ENCODE measurements at regions not wholly inside any gene's neighbourhood (a gene's known extent, or its start where the extent isn't known, plus 50 kb on each side); places are given as distances from the start of the nearest gene placed in this dataset.
"Not testable (repeated sequence)": the region's sequence is repeated elsewhere in the genome, so short reads cannot be mapped to it uniquely, and the experiment has no call there.

- Histone ChIP-seq H3K9me3 (ENCODE audit: control insufficient read depth, insufficient read depth, low read length) (no peaks in the 10 kb centered on the region), H3K27me3 (ENCODE audit: control insufficient read depth, insufficient read depth, low read length) (no peaks in the 10 kb centered on the region), H3K27ac (ENCODE audit: low read depth, low read length) (no peak overlapping the region), H3K4me3 (ENCODE audit: low read depth, low read length) (no peak overlapping the region)
- ChIA-PET CTCF (no interaction called here), POLR2A (no interaction called here)
- TF ChIP-seq, protein P1, sequence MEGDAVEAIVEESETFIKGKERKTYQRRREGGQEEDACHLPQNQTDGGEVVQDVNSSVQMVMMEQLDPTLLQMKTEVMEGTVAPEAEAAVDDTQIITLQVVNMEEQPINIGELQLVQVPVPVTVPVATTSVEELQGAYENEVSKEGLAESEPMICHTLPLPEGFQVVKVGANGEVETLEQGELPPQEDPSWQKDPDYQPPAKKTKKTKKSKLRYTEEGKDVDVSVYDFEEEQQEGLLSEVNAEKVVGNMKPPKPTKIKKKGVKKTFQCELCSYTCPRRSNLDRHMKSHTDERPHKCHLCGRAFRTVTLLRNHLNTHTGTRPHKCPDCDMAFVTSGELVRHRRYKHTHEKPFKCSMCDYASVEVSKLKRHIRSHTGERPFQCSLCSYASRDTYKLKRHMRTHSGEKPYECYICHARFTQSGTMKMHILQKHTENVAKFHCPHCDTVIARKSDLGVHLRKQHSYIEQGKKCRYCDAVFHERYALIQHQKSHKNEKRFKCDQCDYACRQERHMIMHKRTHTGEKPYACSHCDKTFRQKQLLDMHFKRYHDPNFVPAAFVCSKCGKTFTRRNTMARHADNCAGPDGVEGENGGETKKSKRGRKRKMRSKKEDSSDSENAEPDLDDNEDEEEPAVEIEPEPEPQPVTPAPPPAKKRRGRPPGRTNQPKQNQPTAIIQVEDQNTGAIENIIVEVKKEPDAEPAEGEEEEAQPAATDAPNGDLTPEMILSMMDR (IDR thresholded peaks at IDR 0.05; ENCODE audit: low read depth, low read length), result no peak
- no peak for DNase-seq (ENCODE audit: low read depth, low spot score)
Measured at GRCh38 chr12:83753205-83753604, 1066.5 kb downstream of the TMTC2 start.

DNA sequence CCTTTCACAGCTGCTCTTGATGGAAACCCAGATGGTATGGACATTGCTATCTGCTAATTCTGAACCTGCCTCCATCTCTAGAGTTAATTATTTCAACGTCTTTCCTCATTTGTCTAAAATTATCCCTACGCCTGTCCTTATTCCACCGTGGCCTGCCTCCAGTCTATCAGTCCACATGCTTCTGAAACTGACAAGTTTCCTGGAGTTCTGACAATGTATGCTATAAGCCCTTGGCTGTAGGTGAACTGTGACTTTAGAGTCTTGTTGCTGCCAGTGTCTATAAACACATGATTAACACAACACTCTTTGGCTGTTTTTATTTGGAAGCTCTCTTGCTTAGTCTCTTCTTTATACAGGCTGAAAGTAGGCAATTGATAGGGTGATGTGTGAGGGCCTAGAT is 1052.9 kb downstream of the TMTC2 start:
- Histone ChIP-seq H3K27ac (ENCODE audit: low read depth, low read length) (no peak overlapping the region), H3K4me3 (ENCODE audit: low read depth, low read length) (no peak overlapping the region), H3K27me3 (ENCODE audit: control insufficient read depth, insufficient read depth, low read length) (no peaks in the 10 kb centered on the region), H3K9me3 (ENCODE audit: control insufficient read depth, insufficient read depth, low read length) (0 out of 2 replicates have a peak, but pooled peaks cover 7% of the 10 kb centered on the region)
- ChIA-PET POLR2A (no interaction called here), CTCF (no interaction called here)
- TF ChIP-seq, protein P1 (IDR thresholded peaks at IDR 0.05; ENCODE audit: low read depth, low read length), result no peak
- DNase-seq (ENCODE audit: low read depth, low spot score), result no peak

DNA sequence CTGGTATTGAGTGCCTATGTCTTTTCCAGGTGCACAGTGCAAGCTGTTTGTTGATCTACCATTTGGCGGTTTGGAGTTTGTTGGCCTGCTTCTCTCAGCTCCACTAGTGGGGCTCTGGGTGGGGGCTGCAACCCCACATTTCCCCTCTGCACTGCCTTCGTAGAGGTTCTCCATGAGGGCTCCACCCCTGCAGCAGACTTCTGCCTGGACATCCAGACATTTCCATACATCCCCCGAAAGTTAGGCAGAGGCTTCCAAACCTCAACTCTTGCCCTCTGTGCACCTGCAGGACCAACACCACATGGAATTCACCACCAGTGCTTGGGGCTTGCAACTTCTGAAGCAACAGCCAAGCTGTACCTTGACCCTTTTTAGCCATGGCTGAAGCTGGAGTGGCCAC is 1024.1 kb downstream of the TMTC2 start:
- CTCF ChIA-PET, result no interaction called here

DNA sequence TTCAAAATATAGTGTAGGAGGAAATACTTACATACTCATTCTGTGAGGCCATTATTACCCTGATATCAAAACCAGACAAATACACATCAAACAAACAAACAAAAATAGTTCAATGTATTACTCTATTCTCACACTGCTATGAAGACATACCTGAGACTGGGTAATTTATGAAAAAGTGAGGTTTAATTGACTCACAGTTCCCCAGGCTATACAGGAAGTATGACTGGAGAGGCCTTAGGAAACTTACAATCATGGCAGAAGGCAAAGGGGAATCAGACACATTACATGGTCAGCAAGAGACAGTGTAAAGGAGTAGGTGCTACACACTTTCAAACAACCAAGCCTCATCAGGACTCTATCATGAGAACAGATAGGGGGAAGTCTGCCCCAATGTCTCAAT is 1023.2 kb downstream of the TMTC2 start:
- POLR2A ChIA-PET, result no interaction called here
- DNase-seq (ENCODE audit: low read depth, low spot score), result no peak
- no peak overlapping the region for H3K27ac ChIP-seq (ENCODE audit: low read depth, low read length)
- CTCF ChIA-PET, result no interaction called here
- no peaks in the 10 kb centered on the region for H3K27me3 ChIP-seq (ENCODE audit: control insufficient read depth, insufficient read depth, low read length)
- peaks cover 19% of the 10 kb centered on the region; the same call in 1 of the 2 replicates for H3K9me3 ChIP-seq (ENCODE audit: control insufficient read depth, insufficient read depth, low read length)
- TF ChIP-seq, protein P1 (IDR thresholded peaks at IDR 0.05; ENCODE audit: low read depth, low read length), result no peak
- H3K4me3 ChIP-seq (ENCODE audit: low read depth, low read length), result no peak overlapping the region

More for the DNA sequence above, 1024.1 kb downstream of the TMTC2 start:
- POLR2A ChIA-PET, result no interaction called here
- H3K27ac ChIP-seq (ENCODE audit: low read depth, low read length), result no peak overlapping the region
- TF ChIP-seq, protein P1 (IDR thresholded peaks at IDR 0.05; ENCODE audit: low read depth, low read length), result no peak
- no peak for DNase-seq (ENCODE audit: low read depth, low spot score)
- H3K27me3 ChIP-seq (ENCODE audit: control insufficient read depth, insufficient read depth, low read length), result no peaks in the 10 kb centered on the region
- H3K4me3 ChIP-seq (ENCODE audit: low read depth, low read length), result no peak overlapping the region
- peaks cover 11% of the 10 kb centered on the region; the same call in 1 of the 2 replicates for H3K9me3 ChIP-seq (ENCODE audit: control insufficient read depth, insufficient read depth, low read length)

GRCh38 chr12:83700838-83701237 is 1014.1 kb downstream of the TMTC2 start:
- ChIA-PET CTCF (no interaction called here), POLR2A (no interaction called here)
- TF ChIP-seq, protein P1 (IDR thresholded peaks at IDR 0.05; ENCODE audit: low read depth, low read length), result no peak
- no peak for DNase-seq (ENCODE audit: low read depth, low spot score)
- H3K4me3 ChIP-seq (ENCODE audit: low read depth, low read length), result no peak overlapping the region
- H3K27ac ChIP-seq (ENCODE audit: low read depth, low read length), result no peak overlapping the region
- peaks cover 18% of the 10 kb centered on the region for H3K9me3 ChIP-seq (ENCODE audit: control insufficient read depth, insufficient read depth, low read length)
- no peaks in the 10 kb centered on the region for H3K27me3 ChIP-seq (ENCODE audit: control insufficient read depth, insufficient read depth, low read length)

DNA sequence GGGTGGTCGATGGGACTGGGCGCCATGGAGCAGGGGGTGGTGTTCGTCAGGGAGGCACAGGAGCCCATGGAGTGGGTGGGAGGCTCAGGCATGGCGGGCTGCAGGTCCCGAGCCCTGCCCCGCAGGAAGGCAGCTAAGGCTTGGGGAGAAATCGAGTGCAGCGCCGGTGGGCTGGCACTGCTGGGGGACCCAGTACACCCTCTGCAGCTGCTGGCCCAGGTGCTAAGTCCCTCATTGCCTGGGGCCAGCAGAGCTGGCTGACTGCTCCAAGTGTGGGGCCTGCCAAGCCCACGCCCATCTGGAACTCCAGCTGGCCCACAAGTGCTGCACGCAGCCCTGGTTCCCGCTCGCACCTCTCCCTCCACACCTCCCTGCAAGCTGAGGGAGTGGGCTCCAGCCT is 1009.6 kb downstream of the TMTC2 start:
- H3K27ac ChIP-seq (ENCODE audit: low read depth, low read length); H3K4me3 ChIP-seq (ENCODE audit: low read depth, low read length); DNase-seq (ENCODE audit: low read depth, low spot score); POLR2A ChIA-PET; H3K27me3 ChIP-seq (ENCODE audit: control insufficient read depth, insufficient read depth, low read length); CTCF ChIA-PET: not testable (repeated sequence)
- H3K9me3 ChIP-seq (ENCODE audit: control insufficient read depth, insufficient read depth, low read length), result peaks cover 11% of the 10 kb centered on the region; the same call in 1 of the 2 replicates

Measured in AG04450 (cell line).